BE2C (cell line): ENCODE measurements at regions not wholly inside any gene's neighbourhood (a gene's known extent, or its start where the extent isn't known, plus 50 kb on each side); places are given as distances from the start of the nearest gene placed in this dataset.
"Not testable (repeated sequence)": the region's sequence is repeated elsewhere in the genome, so short reads cannot be mapped to it uniquely, and the experiment has no call there.

Experiments
- DNase-seq: peaks from one replicate; pipeline ENCODE4 v3.0.0-alpha.2; 2020
- H3K27me3 ChIP-seq: fragments of 250-450 bp; sonication (Bioruptor Pico); 2 replicates; pipeline ENCODE4 v1.5.1; 2020; ENCODE audit warnings: mild to moderate bottlenecking
- H3K36me3 ChIP-seq: fragments of 250-450 bp; sonication (Bioruptor Pico); 2 replicates; pipeline ENCODE4 v1.5.1; 2020; ENCODE audit warnings: mild to moderate bottlenecking
- H3K4me1 ChIP-seq: fragments of 250-450 bp; sonication (Bioruptor Pico); 2 replicates; pipeline ENCODE4 v1.5.1; 2020
- H3K4me3 ChIP-seq: 2 replicates; pipeline ENCODE4 v1.5.1; 2011; ENCODE audit warnings: low read depth, low read length
- H3K9me3 ChIP-seq: fragments of 250-450 bp; sonication (Bioruptor Pico); 2 replicates; pipeline ENCODE4 v1.5.1; 2020
- CTCF ChIP-seq: IDR thresholded peaks from 2 replicates; pipeline ENCODE4 v1.5.1; 2012; ENCODE audit warnings: mild to moderate bottlenecking, low read depth, low read length

DNA sequence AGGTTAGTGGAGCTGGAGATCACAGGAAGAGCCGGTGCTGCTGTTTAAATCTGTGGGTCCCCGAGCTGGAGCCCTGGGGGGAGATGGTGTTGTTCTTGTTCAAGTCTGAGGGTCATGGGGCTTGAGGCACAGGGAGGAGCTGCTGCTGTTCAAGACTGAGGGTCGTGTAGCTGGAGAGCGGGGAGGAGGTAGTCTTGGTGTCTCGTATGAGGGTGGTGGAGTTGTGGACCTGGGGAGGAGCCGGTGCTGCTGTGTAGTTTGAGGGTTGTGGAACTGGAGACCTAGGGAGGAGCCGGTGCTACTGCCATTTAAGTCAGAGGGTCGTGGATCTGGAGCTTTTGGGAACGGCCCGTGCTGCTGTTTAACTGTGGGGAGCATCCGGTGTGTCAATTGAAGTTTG lies 112.2 kb upstream of the SULF2 start:
- DNase-seq, result no peak

DNA sequence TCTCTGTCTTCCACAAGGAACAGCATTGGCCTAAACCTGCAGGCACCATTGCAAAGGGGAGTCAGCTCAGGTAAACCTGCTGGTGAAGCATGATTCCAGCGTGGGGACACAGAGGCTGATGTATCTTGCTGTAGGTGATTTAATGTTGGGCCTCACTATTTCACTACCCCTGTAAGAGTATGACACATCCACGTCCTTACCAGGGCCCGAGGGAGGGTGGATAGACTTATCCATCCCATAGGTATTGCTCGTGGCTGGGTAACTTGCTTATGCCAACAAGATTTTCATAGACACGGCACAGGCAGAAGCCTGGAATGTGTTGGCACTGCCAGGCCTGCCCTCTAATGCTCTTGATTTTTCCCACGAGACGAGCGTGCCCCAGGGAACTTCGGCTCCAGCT lies 107.4 kb upstream of the SULF2 start:
- not testable (repeated sequence) for H3K4me3 ChIP-seq, H3K27me3 ChIP-seq, H3K4me1 ChIP-seq, H3K9me3 ChIP-seq, H3K36me3 ChIP-seq, DNase-seq

More for the DNA sequence above, 112.2 kb upstream of the SULF2 start:
- Histone ChIP-seq H3K4me3 (no peak overlapping the region), H3K9me3 (no peaks in the 10 kb centered on the region), H3K4me1 (no peaks in the 10 kb centered on the region), H3K27me3 (no peaks in the 10 kb centered on the region), H3K36me3 (no peaks in the 10 kb centered on the region)
- no peak for TF ChIP-seq CTCF

DNA sequence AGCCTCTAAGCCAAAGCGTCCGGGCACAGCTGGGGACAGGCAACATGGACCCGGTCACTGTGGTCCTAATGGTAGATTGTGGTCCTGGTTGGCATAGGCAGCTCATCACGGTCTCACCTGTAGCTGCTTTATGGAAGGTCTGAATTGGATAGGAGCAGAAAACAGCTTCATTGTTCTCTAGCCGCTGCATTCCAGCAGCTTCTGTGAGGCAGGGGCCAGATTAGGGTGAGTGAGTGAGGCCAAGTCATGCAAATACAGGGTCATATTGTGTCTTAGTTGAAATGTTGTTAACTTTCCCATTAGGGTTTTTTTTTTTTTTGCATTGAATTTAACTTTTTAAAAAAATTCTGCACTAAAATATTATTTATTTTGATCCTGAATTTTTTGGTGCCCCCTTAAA lies 105.4 kb upstream of the SULF2 start:
- not testable (repeated sequence) for H3K36me3 ChIP-seq, H3K4me3 ChIP-seq, H3K27me3 ChIP-seq, H3K4me1 ChIP-seq, DNase-seq, H3K9me3 ChIP-seq

DNA sequence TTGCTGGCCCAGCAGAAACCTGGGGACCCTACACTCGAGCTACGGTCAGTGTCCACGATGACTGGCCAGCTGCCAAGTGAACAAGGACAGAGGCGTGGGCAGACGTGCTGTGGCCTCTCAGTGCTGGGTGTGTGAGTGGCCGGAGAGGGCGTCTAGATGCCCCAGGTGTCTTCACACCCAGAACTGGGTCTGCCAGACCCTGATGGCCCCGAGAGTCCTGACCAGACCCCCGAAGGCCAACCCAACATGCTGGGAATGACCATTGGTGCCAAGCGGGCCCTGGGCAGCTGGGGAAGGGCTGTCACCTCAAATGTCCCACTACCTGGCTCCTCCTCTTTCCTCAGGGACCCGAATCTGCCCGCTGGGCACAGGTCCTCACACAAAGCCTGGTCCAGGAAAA lies 104.5 kb upstream of the SULF2 start:
- not testable (repeated sequence) for H3K9me3 ChIP-seq, H3K4me1 ChIP-seq, H3K4me3 ChIP-seq, H3K36me3 ChIP-seq, H3K27me3 ChIP-seq, DNase-seq

DNA sequence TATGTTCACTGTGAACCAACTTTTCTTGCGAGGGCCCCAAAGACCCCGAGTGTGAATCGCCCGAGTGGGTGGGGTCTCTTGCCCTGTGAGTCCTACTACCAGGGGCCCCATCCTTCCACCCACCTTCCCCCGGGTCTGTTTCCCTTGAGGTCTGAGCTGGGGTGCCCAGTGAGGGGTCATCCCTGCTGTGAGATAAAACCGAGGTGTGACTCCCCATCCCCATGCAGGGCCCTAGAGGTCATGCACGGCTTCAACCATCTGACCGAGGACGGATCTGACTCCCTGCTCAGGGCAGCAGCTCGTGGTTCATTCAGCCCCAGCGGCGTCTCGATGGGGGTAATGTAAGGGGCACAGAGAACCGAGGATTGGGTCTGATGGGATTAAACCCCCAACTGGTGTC lies 103.1 kb upstream of the SULF2 start:
- H3K9me3 ChIP-seq, result no peaks in the 10 kb centered on the region
- H3K36me3 ChIP-seq, result no peaks in the 10 kb centered on the region
- TF ChIP-seq CTCF, result no peak
- DNase-seq, result no peak
- no peaks in the 10 kb centered on the region for H3K27me3 ChIP-seq
- no peak overlapping the region for H3K4me3 ChIP-seq
- no peaks in the 10 kb centered on the region for H3K4me1 ChIP-seq

GRCh38 chr20:47887477-47888080 lies 102.3 kb upstream of the SULF2 start:
- no peak for DNase-seq
- Histone ChIP-seq H3K4me1 (no peaks in the 10 kb centered on the region), H3K9me3 (no peaks in the 10 kb centered on the region), H3K4me3 (no peak overlapping the region), H3K36me3 (no peaks in the 10 kb centered on the region), H3K27me3 (no peaks in the 10 kb centered on the region)
- TF ChIP-seq CTCF, result no peak

GRCh38 chr20:47887064-47887463 lies 101.8 kb upstream of the SULF2 start:
- Histone ChIP-seq H3K4me1 (no peaks in the 10 kb centered on the region), H3K36me3 (no peaks in the 10 kb centered on the region), H3K9me3 (no peaks in the 10 kb centered on the region), H3K27me3 (no peaks in the 10 kb centered on the region), H3K4me3 (no peak overlapping the region)
- no peak for DNase-seq
- TF ChIP-seq CTCF, result no peak

- Histone ChIP-seq H3K4me1 (no peaks in the 10 kb centered on the region), H3K4me3 (no peak overlapping the region), H3K36me3 (no peaks in the 10 kb centered on the region), H3K27me3 (no peaks in the 10 kb centered on the region), H3K9me3 (no peaks in the 10 kb centered on the region)
- DNase-seq, result no peak
- no peak for TF ChIP-seq CTCF
Observed at GRCh38 chr20:47886454-47887041, 101.3 kb upstream of the SULF2 start.
